Mesothelial cell of epicardium (in vitro differentiated cells): ENCODE measurements at regions not wholly inside any gene's neighbourhood (a gene's known extent, or its start where the extent isn't known, plus 50 kb on each side); places are given as distances from the start of the nearest gene placed in this dataset.

Experiments used
- DNase-seq, 2 experiments: peaks; one replicate each; pipeline ENCODE4 v3.0.0; 2021; ENCODE audit warnings: low spot score in 2 of 2; ENCODE audit not compliant: unreplicated experiment in 2 of 2
- H3K27ac Mint-ChIP-seq: 2 replicates; pipeline ENCODE4 v1.8.0; 2021; ENCODE audit warnings: mixed read lengths
- H3K27me3 Mint-ChIP-seq: 2 replicates; pipeline ENCODE4 v1.8.0; 2021; ENCODE audit warnings: low read depth, mixed read lengths
- H3K36me3 Mint-ChIP-seq: 2 replicates; pipeline ENCODE4 v1.8.0; 2021; ENCODE audit warnings: mixed read lengths
- H3K4me1 Mint-ChIP-seq: 2 replicates; pipeline ENCODE4 v1.8.0; 2021; ENCODE audit warnings: mixed read lengths
- H3K4me3 Mint-ChIP-seq: 2 replicates; pipeline ENCODE4 v1.8.0; 2021; ENCODE audit warnings: mild to moderate bottlenecking, moderate library complexity, mixed read lengths
- H3K9me3 Mint-ChIP-seq: 2 replicates; pipeline ENCODE4 v1.8.0; 2021; ENCODE audit warnings: mixed read lengths
- TF ChIP-seq, protein P1 (sequence below): fragments of 200-600 bp; sonication (generic); IDR thresholded peaks from one replicate; pipeline ENCODE4 v1.5.0; 2021; ENCODE audit warnings: antibody characterized with exemption; ENCODE audit not compliant: unreplicated experiment

DNA sequence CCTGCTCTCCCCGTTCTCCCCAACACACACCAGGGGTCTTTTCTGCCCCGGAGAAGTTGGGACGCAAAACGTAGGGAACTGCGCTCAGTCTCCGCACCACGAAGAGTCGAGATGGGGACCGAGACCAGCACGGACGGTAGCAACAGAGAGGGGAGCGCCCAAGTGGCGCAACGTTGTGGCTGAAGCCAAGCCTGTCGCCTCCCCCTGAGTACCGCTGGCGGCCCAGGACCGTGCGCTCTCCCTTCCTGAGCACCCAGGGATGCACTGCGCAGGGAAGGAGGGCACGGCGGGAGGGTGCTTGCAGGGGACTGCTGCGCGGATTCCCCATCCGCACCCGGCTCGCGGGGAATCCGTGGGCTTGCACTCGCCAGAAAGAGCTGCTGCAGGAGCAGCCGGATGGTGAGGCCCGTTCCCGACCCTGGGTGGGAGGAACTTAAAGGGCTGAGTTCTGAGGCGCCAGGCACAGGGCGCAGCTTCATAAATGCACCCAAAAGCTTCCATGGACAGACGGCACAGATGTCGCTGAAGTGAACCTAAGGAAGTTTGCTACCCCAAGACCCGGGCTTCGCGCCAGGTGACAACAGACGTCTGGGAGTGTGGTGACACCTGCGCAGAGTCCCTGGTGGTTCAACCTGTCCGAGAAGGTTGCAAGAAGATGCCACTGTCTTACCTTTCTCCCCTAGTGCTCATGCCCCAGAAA lies 178.7 kb downstream of the TBXT start:
- TF ChIP-seq, protein P1, sequence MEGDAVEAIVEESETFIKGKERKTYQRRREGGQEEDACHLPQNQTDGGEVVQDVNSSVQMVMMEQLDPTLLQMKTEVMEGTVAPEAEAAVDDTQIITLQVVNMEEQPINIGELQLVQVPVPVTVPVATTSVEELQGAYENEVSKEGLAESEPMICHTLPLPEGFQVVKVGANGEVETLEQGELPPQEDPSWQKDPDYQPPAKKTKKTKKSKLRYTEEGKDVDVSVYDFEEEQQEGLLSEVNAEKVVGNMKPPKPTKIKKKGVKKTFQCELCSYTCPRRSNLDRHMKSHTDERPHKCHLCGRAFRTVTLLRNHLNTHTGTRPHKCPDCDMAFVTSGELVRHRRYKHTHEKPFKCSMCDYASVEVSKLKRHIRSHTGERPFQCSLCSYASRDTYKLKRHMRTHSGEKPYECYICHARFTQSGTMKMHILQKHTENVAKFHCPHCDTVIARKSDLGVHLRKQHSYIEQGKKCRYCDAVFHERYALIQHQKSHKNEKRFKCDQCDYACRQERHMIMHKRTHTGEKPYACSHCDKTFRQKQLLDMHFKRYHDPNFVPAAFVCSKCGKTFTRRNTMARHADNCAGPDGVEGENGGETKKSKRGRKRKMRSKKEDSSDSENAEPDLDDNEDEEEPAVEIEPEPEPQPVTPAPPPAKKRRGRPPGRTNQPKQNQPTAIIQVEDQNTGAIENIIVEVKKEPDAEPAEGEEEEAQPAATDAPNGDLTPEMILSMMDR: no peak
- H3K27me3 Mint-ChIP-seq: peaks cover 98% of the 10 kb centered on the region
- no peaks in the 10 kb centered on the region for H3K36me3 Mint-ChIP-seq
- peaks cover 25% of the 10 kb centered on the region for H3K4me1 Mint-ChIP-seq
- no peak for DNase-seq
- no peak overlapping the region for H3K27ac Mint-ChIP-seq
- peak overlapping the region; percentile 68 for H3K4me3 Mint-ChIP-seq
- no peaks in the 10 kb centered on the region for H3K9me3 Mint-ChIP-seq

DNA sequence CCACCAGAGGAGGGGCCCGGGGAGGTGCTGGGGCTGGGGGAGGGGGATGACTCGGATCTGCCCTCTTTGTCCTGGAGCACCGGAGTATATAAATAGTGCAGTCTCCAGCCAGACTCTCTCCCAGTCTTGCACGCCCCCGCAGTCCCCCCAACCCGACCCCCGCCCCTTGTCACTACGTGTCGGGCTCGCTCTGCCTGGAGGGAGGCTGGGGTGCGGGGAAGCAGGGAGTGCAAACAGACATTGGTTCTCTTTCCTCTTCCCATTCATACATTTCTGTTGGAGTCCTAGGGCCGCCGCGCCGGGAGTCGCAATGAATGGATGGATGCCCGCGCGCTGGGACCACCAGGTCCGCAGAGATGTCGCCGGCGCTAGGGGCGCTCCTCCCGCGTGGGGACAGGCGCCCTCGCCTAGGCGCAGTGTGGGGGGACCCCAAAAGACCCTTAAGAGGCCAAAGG lies 179.3 kb downstream of the TBXT start:
- H3K27me3 Mint-ChIP-seq: peaks cover 98% of the 10 kb centered on the region
- H3K9me3 Mint-ChIP-seq: no peaks in the 10 kb centered on the region
- H3K4me3 Mint-ChIP-seq: peak overlapping the region; percentile 68
- peaks cover 25% of the 10 kb centered on the region for H3K4me1 Mint-ChIP-seq
- no peak overlapping the region for H3K27ac Mint-ChIP-seq
- DNase-seq: no peak
- no peaks in the 10 kb centered on the region for H3K36me3 Mint-ChIP-seq
- TF ChIP-seq, protein P1: no peak

DNA sequence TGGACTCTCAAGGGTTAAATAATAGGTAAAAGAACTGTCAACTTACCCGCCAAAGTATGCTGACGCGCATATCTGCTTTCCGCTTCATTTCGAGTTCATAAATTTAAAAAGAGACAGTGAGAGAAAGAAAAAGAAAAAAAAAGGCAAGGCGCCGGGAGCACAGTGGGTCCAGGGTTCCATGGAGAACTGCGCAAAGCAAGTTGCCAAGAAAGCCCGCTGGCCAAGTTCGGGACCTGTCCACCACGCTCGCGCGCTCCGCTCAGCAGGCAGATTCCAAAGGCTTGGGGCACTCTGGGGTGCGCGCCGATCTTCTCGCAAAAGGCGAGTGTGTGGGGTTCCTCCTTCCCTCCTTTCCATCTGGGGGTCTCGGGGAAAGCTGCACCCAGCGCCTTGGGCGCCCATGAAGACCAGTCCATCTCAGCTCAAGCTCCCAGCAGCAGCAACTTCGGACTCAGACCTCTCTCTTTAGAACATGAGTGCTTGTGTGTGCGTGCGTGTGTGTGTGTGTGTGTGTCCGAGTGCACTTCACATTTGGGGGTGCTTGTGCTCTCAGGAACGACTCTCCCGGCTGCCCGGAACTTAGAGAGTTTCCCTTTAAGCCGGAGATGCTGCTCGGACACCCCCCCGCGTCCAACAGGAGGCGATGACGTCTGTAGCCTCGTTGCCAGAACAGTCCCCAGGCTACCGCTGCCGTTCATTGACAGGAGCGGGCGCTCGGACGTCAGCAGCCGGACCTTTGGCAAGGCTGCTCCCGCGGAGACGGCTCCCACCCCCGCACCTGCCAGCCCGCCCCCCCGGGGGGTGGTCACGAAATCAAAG lies 180.0 kb downstream of the TBXT start:
- TF ChIP-seq, protein P1: no peak
- peak in 1 of 2 experiments; percentile 56 for DNase-seq
- Mint-ChIP-seq H3K27me3 (peaks cover 98% of the 10 kb centered on the region), H3K36me3 (no peaks in the 10 kb centered on the region), H3K4me3 (peak overlapping the region; percentile 58), H3K9me3 (no peaks in the 10 kb centered on the region), H3K27ac (no peak overlapping the region), H3K4me1 (peaks cover 25% of the 10 kb centered on the region)

DNA sequence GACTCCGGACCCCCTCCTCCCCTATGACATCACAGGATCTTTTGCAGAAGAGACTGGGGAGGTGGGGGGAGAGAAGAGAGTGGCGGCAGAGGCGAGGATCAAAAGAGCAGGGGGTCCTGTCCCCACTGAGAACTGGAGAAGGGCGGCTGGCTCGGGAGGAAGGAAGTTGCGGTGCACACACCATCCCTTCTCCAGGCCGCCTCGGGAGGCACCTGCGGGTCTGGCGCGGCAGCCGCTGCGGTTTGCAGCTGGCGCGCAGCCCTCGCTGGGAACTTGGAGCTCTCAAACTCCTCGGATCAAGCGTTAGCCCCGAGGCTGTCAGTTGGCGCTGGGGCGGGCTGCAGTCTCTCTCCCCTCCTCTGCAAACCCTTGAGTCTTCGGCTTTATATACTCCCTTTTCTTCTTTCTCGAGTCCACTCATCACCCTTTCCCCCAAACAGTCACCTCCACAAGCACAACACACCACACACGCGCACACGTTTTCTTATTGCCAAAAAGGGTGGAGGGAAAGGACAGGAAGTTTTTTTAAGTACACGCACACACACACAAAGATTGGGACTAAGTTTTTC lies 180.7 kb downstream of the TBXT start:
- Mint-ChIP-seq H3K9me3 (no peaks in the 10 kb centered on the region), H3K4me1 (peaks cover 25% of the 10 kb centered on the region), H3K36me3 (no peaks in the 10 kb centered on the region), H3K27ac (no peak overlapping the region), H3K4me3 (peak overlapping the region; percentile 58), H3K27me3 (peaks cover 97% of the 10 kb centered on the region)
- TF ChIP-seq, protein P1: no peak
- DNase-seq: no peak

DNA sequence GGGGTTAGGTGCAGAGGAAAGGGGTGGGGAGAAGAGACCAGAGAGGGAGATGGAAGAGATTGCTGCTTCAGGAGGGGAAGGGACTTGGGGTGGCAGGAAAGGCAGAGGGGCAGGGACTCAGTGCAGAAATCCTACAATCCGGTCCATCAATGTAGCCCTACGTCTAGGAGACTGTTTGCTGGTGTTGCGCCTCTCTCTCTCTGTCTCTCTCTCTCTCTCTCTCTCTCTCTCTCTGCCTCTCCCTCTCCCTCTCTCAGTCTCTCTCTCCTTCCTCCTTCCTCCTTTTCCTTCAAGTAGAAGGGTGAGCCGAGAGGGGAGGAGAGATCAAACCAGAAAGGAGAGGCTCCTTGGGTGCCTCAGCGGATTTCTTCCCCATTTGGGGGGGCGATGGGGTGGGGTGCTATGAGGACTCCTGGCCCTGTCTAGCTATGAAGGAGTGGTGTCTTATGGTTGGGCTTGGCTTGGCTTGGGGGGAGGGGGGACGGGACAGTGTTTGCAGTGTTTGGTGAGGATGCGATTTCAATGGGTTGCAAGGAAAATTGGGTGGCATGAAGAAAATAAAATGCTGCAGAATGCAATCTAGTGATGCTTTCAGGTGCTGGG lies 181.2 kb downstream of the TBXT start:
- no peaks in the 10 kb centered on the region for H3K36me3 Mint-ChIP-seq

More for the DNA sequence above, 181.2 kb downstream of the TBXT start:
- Mint-ChIP-seq H3K4me1 (peaks cover 25% of the 10 kb centered on the region), H3K4me3 (peak overlapping the region; percentile 58), H3K27ac (no peak overlapping the region), H3K27me3 (peaks cover 97% of the 10 kb centered on the region), H3K9me3 (no peaks in the 10 kb centered on the region)
- DNase-seq: no peak
- TF ChIP-seq, protein P1: no peak
